HCT116 (cell line): ENCODE measurements at regions not wholly inside any gene's neighbourhood (a gene's known extent, or its start where the extent isn't known, plus 50 kb on each side); places are given as distances from the start of the nearest gene placed in this dataset.

Source experiments
- ATAC-seq: fragments of 200-7000 bp; cut with Tn5 transposase; 2 replicates; pipeline ENCODE4 v1.9.1; 2020; ENCODE audit warnings: mild to moderate bottlenecking, moderate library complexity
- BruUV-seq: library from RNA; stranded (reverse); fragments of 400-500 nt; replicated peaks from 2 replicates; lab custom pipeline; 2021; lab: Mats Ljungman, UMichigan
- CTCF ChIA-PET: fragments of 300-600 bp; sonication (Branson Sonifier 250); formaldehyde crosslinking; loops from one replicate; lab custom pipeline; 2021; ENCODE audit warnings: antibody characterized with exemption; lab: Charles Lee
- POLR2A ChIA-PET: fragments of 300-600, 350-600 bp; sonication (Branson Sonifier 250); formaldehyde crosslinking; loops from one replicate; lab custom pipeline; 2021; ENCODE audit warnings: antibody characterized with exemption; lab: Charles Lee
- RAD21 ChIA-PET, 2 experiments: fragments of 300-600 bp; sonication (Branson Sonifier 250); formaldehyde crosslinking; loops; one replicate each; lab custom pipeline; 2023; ENCODE audit warnings: low total read pairs in 2 of 2; ENCODE audit not compliant: uncharacterized antibody in 2 of 2, unreplicated experiment in 2 of 2, low non-redundant PET in 1 of 2; lab: Charles Lee
- DNase-seq: peaks from one replicate; pipeline ENCODE4 v3.0.0-alpha.2; 2010; ENCODE audit warnings: low read depth, low spot score
- H2AFZ ChIP-seq: fragments of 200-600 bp; shearing (Covaris generic), sonication (generic); 2 replicates; pipeline ENCODE4 v1.6.1; 2017; ENCODE audit warnings: low read depth, mixed run types, mixed read lengths, antibody characterized with exemption, low read length; ENCODE audit not compliant: poor library complexity, severe bottlenecking
- H3K27ac ChIP-seq: 2 replicates; pipeline ENCODE4 v1.5.1; 2012; ENCODE audit warnings: low read depth, low read length
- H3K27me3 ChIP-seq: fragments of 200-600 bp; sonication (generic); 2 replicates; pipeline ENCODE4 v1.6.1; 2016; ENCODE audit warnings: mixed run types, low read length, mixed read lengths; ENCODE audit not compliant: insufficient read depth
- H3K36me3 ChIP-seq, 2 experiments: fragments of 200-500 bp in 1 of 2; fragments of 200-600 bp in 1 of 2; sonication (Bioruptor generic) in 1 of 2; sonication (generic) in 1 of 2; 2 replicates each; pipeline versions ENCODE4 v1.5.1 to v1.6.1; 2014 to 2016; ENCODE audit warnings: low read length in 2 of 2, inconsistent platforms in 1 of 2, mixed read lengths in 1 of 2, mixed run types in 1 of 2; ENCODE audit not compliant: insufficient read depth in 2 of 2, control insufficient read depth in 1 of 2
- H3K4me1 ChIP-seq, 2 experiments: fragments of 200-600 bp in 1 of 2; sonication (generic) in 1 of 2; 2 replicates each; pipeline versions ENCODE4 v1.5.1 to v1.6.1; 2012 to 2017; ENCODE audit warnings: low read length in 2 of 2, inconsistent platforms in 1 of 2, mild to moderate bottlenecking in 1 of 2, mixed read lengths in 1 of 2, mixed run types in 1 of 2, moderate library complexity in 1 of 2; ENCODE audit not compliant: insufficient read depth in 2 of 2, control insufficient read depth in 1 of 2
- H3K4me2 ChIP-seq: fragments of 200-600 bp; sonication (generic); 2 replicates; pipeline ENCODE4 v1.6.1; 2017; ENCODE audit warnings: mixed run types, low read length, mixed read lengths
- H3K4me3 ChIP-seq, 2 experiments: fragments of 200-600 bp in 1 of 2; sonication (generic) in 1 of 2; replicated peaks in 1 of 2; 2 replicates each; pipeline ENCODE4 v1.5.1; 2011 to 2016; ENCODE audit warnings: low read length in 2 of 2, control low read depth in 1 of 2, low read depth in 1 of 2, mild to moderate bottlenecking in 1 of 2, mixed read lengths in 1 of 2, mixed run types in 1 of 2
- H3K79me2 ChIP-seq: fragments of 200-600 bp; sonication (generic); 2 replicates; pipeline ENCODE4 v1.6.1; 2017; ENCODE audit warnings: mild to moderate bottlenecking, mixed run types, low read length, moderate library complexity, mixed read lengths; ENCODE audit not compliant: insufficient read depth
- H3K9ac ChIP-seq: fragments of 200-600 bp; sonication (generic); 2 replicates; pipeline ENCODE4 v1.6.1; 2016; ENCODE audit warnings: low read length, mixed read lengths
- H3K9me2 ChIP-seq: fragments of 200-600 bp; sonication (generic), shearing (Covaris generic); 2 replicates; pipeline ENCODE4 v1.6.1; 2017; ENCODE audit warnings: mixed run types, mild to moderate bottlenecking, moderate library complexity; ENCODE audit not compliant: insufficient read depth
- H3K9me3 ChIP-seq, 2 experiments: fragments of 200-500 bp in 1 of 2; fragments of 200-600 bp in 1 of 2; sonication (Bioruptor generic) in 1 of 2; sonication (generic) in 1 of 2; 2 replicates each; pipeline ENCODE4 v1.6.1; 2014 to 2017; ENCODE audit warnings: low read length in 2 of 2, mixed read lengths in 2 of 2, inconsistent platforms in 1 of 2, low read depth in 1 of 2, mild to moderate bottlenecking in 1 of 2, mixed run types in 1 of 2, moderate library complexity in 1 of 2; ENCODE audit not compliant: control insufficient read depth in 1 of 2, insufficient read depth in 1 of 2
- H4K20me1 ChIP-seq: fragments of 200-600 bp; sonication (generic), shearing (Covaris generic); 2 replicates; pipeline ENCODE4 v1.6.1; 2017; ENCODE audit warnings: mixed run types, mild to moderate bottlenecking, moderate library complexity; ENCODE audit not compliant: insufficient read depth
- CBX3 ChIP-seq: IDR thresholded peaks from 2 replicates; pipeline ENCODE4 v1.6.1; 2012; ENCODE audit warnings: low read depth
- ELF1 ChIP-seq: IDR thresholded peaks from 2 replicates; pipeline ENCODE4 v1.6.1; 2012; ENCODE audit warnings: low read depth, borderline replicate concordance
- EZH2 ChIP-seq: fragments of 200-600 bp; sonication (generic); IDR thresholded peaks from 2 replicates; pipeline ENCODE4 v1.6.1; 2017; ENCODE audit warnings: antibody characterized with exemption, mixed run types
- MAX ChIP-seq: IDR thresholded peaks from 2 replicates; pipeline ENCODE4 v1.6.1; 2012
- POLR2A ChIP-seq: IDR thresholded peaks from 2 replicates; pipeline ENCODE4 v1.7.0; 2011; ENCODE audit warnings: borderline replicate concordance; ENCODE audit not compliant: insufficient read depth, insufficient read length; ENCODE audit errors: extremely low read depth
- POLR2AphosphoS5 ChIP-seq: IDR thresholded peaks from 2 replicates; pipeline ENCODE4 v1.6.1; 2011; ENCODE audit warnings: mild to moderate bottlenecking, low read depth, low read length, moderate library complexity
- RAD21 ChIP-seq: IDR thresholded peaks from 2 replicates; pipeline ENCODE4 v1.6.1; 2012; ENCODE audit warnings: low read depth, mild to moderate bottlenecking
- TCF7L2 ChIP-seq: IDR thresholded peaks from 2 replicates; pipeline ENCODE4 v1.7.0; 2011; ENCODE audit warnings: borderline replicate concordance, inconsistent platforms; ENCODE audit not compliant: insufficient read depth, insufficient read length; ENCODE audit errors: extremely low read depth
- ZFX ChIP-seq: fragments of 450-650 bp; IDR thresholded peaks from 2 replicates; pipeline ENCODE4 v1.6.1; 2017
- intact Hi-C: fragments of 100-400 bp; cut with micrococcal nuclease; formaldehyde crosslinking; loops from 2 replicates; pipeline ENCODE4 v1.10.0; 2022
- TF ChIP-seq, protein P1 (sequence below): IDR thresholded peaks from 2 replicates; pipeline ENCODE4 v1.6.1; 2011; ENCODE audit warnings: mild to moderate bottlenecking, low read length, moderate library complexity; ENCODE audit not compliant: insufficient replicate concordance; ENCODE audit errors: extremely low read depth
- TF ChIP-seq, protein P2 (sequence below), 3 experiments: fragments of 200-600 bp in 1 of 3; sonication (generic) in 1 of 3; IDR thresholded peaks in 2 of 3; conservative IDR thresholded peaks in 1 of 3; 2 replicates each; pipeline ENCODE4 v1.5.1; 2012 to 2017; ENCODE audit warnings: low read depth in 2 of 3, low read length in 2 of 3, antibody characterized with exemption in 1 of 3, borderline replicate concordance in 1 of 3, control low read depth in 1 of 3, mild to moderate bottlenecking in 1 of 3, mixed read lengths in 1 of 3, mixed run types in 1 of 3, moderate library complexity in 1 of 3; ENCODE audit not compliant: insufficient read depth in 1 of 3
- TF ChIP-seq, protein P3 (sequence below): IDR thresholded peaks from 2 replicates; pipeline ENCODE4 v1.6.1; 2012; ENCODE audit warnings: low read depth

DNA sequence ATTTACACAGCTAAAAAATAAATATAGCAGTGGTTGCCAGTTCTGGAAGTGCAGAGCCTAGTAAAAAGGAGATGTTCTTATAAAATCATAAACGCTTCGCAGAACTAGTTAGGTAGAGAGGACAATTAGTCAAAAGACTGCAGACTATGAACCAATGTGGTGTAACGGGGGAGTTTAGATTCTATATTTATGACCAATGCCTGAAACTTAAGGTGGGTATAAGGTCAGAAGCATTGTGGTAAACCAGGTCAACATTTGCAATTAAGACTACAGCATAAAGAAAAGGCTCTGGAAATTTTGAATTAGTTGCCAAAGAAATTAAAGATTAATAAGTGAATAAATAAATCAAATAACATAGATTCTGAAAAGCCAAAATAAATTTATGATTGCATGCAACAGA lies 370.4 kb downstream of the PRDM9 start:
- no peak overlapping the region for H3K9ac ChIP-seq
- no peak for DNase-seq
- no peak overlapping the region for H3K27ac ChIP-seq
- no peaks in the 10 kb centered on the region; the same call in 1 of the 2 replicates for H4K20me1 ChIP-seq
- no peaks in the 10 kb centered on the region for H3K4me1 ChIP-seq
- ChIA-PET RAD21 (no interaction called here), CTCF (no interaction called here), POLR2A (no interaction called here)
- TF ChIP-seq, protein P1, sequence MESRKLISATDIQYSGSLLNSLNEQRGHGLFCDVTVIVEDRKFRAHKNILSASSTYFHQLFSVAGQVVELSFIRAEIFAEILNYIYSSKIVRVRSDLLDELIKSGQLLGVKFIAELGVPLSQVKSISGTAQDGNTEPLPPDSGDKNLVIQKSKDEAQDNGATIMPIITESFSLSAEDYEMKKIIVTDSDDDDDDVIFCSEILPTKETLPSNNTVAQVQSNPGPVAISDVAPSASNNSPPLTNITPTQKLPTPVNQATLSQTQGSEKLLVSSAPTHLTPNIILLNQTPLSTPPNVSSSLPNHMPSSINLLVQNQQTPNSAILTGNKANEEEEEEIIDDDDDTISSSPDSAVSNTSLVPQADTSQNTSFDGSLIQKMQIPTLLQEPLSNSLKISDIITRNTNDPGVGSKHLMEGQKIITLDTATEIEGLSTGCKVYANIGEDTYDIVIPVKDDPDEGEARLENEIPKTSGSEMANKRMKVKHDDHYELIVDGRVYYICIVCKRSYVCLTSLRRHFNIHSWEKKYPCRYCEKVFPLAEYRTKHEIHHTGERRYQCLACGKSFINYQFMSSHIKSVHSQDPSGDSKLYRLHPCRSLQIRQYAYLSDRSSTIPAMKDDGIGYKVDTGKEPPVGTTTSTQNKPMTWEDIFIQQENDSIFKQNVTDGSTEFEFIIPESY: no peak
- TF ChIP-seq CBX3 (no peak), EZH2 (no peak), TCF7L2 (no peak), POLR2AphosphoS5 (no peak), ELF1 (no peak)
- no peaks in the 10 kb centered on the region for H3K27me3 ChIP-seq
- no TSS peak for BruUV-seq
- H3K4me2 ChIP-seq: no peak overlapping the region
- H3K4me3 ChIP-seq: no peak overlapping the region
- H3K79me2 ChIP-seq: no peaks in the 10 kb centered on the region
- no peaks in the 10 kb centered on the region for H3K9me2 ChIP-seq
- no peak overlapping the region for H2AFZ ChIP-seq
- peaks cover 11 to 12% of the 10 kb centered on the region in 2 experiments; a peak in 3 of 4 replicates for H3K9me3 ChIP-seq
- no peak for ATAC-seq
- intact Hi-C loops: no loop called here
- no peaks in the 10 kb centered on the region for H3K36me3 ChIP-seq

DNA sequence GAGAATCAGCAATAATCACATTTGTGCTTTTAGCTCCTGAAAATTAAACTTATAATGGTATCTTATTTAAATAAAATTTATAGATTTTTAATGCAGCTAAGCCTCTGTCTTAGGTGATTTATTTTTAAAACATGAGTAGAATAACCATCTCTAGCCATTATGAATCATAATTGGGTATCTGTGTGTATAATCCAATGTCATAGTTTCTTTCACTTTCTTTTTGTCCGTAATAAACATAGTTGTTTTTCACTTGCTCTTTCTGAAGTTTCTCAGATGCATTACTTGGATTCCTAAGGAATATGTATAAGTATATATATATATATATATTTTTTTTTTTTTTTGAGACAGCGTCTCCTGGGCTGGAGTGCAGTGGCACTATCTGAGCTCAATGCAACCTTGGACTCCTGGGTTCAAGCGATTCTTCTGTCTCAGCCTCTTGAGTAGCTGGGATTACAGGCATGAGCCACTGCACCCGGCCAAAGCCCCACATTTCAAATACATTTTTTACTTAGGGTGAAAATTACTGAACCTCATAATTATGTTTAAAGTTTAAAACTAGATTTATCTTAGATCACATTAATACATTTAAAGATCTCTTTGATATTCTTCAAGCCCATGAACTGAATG lies 377.1 kb downstream of the PRDM9 start:
- no peaks in the 10 kb centered on the region for H3K9me2 ChIP-seq
- no peak overlapping the region for H3K9ac ChIP-seq
- peaks cover 7 to 11% of the 10 kb centered on the region in 2 experiments; a peak in 3 of 4 replicates for H3K9me3 ChIP-seq
- TF ChIP-seq MAX: no peak
- TF ChIP-seq, protein P2, sequence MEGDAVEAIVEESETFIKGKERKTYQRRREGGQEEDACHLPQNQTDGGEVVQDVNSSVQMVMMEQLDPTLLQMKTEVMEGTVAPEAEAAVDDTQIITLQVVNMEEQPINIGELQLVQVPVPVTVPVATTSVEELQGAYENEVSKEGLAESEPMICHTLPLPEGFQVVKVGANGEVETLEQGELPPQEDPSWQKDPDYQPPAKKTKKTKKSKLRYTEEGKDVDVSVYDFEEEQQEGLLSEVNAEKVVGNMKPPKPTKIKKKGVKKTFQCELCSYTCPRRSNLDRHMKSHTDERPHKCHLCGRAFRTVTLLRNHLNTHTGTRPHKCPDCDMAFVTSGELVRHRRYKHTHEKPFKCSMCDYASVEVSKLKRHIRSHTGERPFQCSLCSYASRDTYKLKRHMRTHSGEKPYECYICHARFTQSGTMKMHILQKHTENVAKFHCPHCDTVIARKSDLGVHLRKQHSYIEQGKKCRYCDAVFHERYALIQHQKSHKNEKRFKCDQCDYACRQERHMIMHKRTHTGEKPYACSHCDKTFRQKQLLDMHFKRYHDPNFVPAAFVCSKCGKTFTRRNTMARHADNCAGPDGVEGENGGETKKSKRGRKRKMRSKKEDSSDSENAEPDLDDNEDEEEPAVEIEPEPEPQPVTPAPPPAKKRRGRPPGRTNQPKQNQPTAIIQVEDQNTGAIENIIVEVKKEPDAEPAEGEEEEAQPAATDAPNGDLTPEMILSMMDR (IDR thresholded peaks at IDR 0.05 in 2 of 3, conservative IDR thresholded peaks at IDR 0.05 in 1 of 3; ENCODE audit: borderline replicate concordance in 1 of 3, insufficient read depth in 1 of 3, low read depth in 2 of 3, low read length in 2 of 3): no peak
- no peak for TF ChIP-seq RAD21
- no peak for TF ChIP-seq ZFX
- TF ChIP-seq POLR2A: no peak
- TF ChIP-seq, protein P3, sequence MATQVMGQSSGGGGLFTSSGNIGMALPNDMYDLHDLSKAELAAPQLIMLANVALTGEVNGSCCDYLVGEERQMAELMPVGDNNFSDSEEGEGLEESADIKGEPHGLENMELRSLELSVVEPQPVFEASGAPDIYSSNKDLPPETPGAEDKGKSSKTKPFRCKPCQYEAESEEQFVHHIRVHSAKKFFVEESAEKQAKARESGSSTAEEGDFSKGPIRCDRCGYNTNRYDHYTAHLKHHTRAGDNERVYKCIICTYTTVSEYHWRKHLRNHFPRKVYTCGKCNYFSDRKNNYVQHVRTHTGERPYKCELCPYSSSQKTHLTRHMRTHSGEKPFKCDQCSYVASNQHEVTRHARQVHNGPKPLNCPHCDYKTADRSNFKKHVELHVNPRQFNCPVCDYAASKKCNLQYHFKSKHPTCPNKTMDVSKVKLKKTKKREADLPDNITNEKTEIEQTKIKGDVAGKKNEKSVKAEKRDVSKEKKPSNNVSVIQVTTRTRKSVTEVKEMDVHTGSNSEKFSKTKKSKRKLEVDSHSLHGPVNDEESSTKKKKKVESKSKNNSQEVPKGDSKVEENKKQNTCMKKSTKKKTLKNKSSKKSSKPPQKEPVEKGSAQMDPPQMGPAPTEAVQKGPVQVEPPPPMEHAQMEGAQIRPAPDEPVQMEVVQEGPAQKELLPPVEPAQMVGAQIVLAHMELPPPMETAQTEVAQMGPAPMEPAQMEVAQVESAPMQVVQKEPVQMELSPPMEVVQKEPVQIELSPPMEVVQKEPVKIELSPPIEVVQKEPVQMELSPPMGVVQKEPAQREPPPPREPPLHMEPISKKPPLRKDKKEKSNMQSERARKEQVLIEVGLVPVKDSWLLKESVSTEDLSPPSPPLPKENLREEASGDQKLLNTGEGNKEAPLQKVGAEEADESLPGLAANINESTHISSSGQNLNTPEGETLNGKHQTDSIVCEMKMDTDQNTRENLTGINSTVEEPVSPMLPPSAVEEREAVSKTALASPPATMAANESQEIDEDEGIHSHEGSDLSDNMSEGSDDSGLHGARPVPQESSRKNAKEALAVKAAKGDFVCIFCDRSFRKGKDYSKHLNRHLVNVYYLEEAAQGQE: no peak
- TF ChIP-seq EZH2: no peak
- intact Hi-C loops: no loop called here
- no TSS peak for BruUV-seq
- no peak overlapping the region for H3K4me2 ChIP-seq
- no peak overlapping the region for H3K27ac ChIP-seq
- ChIA-PET POLR2A (no interaction called here), RAD21 (no interaction called here), CTCF (no interaction called here)
- H2AFZ ChIP-seq: no peak overlapping the region
- H3K4me1 ChIP-seq: no peaks in the 10 kb centered on the region
- no peaks in the 10 kb centered on the region for H3K79me2 ChIP-seq
- DNase-seq (no peak), ATAC-seq (no peak)
- no peaks in the 10 kb centered on the region for H3K27me3 ChIP-seq
- H3K36me3 ChIP-seq: no peaks in the 10 kb centered on the region
- no peaks in the 10 kb centered on the region for H4K20me1 ChIP-seq
- no peak overlapping the region for H3K4me3 ChIP-seq
